Stimulated activated naive CD8-positive, alpha-beta T cell treated with anti-CD3 and anti-CD28 coated beads, Interleukin-15, Interleukin-2, amounts not matched to agents 100 ng/mL and 50 ng/mL, for 24 hours (primary cell): ENCODE measurements at regions not wholly inside any gene's neighbourhood (a gene's known extent, or its start where the extent isn't known, plus 50 kb on each side); places are given as distances from the start of the nearest gene placed in this dataset.

Source experiments
- H3K27ac Mint-ChIP-seq: one replicate; pipeline ENCODE4 v1.8.0; 2021; ENCODE audit warnings: mild to moderate bottlenecking, mixed read lengths
- H3K27me3 Mint-ChIP-seq: one replicate; pipeline ENCODE4 v1.8.0; 2021; ENCODE audit warnings: mixed read lengths
- H3K36me3 Mint-ChIP-seq: one replicate; pipeline ENCODE4 v1.8.0; 2021; ENCODE audit warnings: low read depth, mixed read lengths
- H3K4me1 Mint-ChIP-seq: one replicate; pipeline ENCODE4 v1.8.0; 2021; ENCODE audit warnings: low read depth, mixed read lengths
- H3K4me3 Mint-ChIP-seq: one replicate; pipeline ENCODE4 v1.8.0; 2021; ENCODE audit warnings: mild to moderate bottlenecking, mixed read lengths
- H3K9me3 Mint-ChIP-seq: one replicate; pipeline ENCODE4 v1.8.0; 2021; ENCODE audit warnings: mixed read lengths

DNA sequence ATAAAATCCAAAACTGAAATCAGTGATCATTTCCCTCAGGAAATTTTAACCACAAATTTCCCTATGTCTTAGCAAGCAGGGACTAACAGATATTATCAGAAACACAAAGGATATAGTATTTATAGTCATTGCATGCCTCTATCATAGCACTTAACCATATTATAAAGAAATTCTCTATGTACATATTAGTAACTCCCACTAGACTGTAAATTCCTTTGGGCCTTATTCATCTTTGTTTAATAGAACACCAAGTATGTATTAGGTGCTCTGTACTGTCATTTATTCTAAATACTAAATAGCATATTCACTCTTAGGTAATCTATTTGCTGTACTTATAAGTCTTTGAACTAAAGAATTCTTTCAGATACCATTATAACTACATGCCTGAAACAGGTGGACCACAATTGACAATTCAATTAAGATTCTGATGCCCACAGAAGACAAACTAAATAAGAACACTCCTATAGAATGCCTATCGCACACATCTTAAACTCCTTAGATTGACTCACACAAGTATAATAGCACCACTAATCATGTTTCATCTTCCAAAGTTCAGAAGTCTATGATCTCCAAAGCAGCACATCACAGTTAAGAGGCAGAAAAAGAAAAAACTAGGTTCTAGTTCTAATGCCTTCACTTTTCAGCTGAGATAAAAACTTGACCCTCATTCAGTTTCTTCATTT is 134.1 kb downstream of the FSCB start:
- Mint-ChIP-seq H3K27ac (no peak overlapping the region), H3K4me3 (no peak overlapping the region), H3K9me3 (peaks cover 24% of the 10 kb centered on the region), H3K27me3 (no peaks in the 10 kb centered on the region), H3K36me3 (no peaks in the 10 kb centered on the region), H3K4me1 (no peaks in the 10 kb centered on the region)

- no peak overlapping the region for H3K27ac Mint-ChIP-seq
- H3K4me1 Mint-ChIP-seq, result no peaks in the 10 kb centered on the region
- H3K36me3 Mint-ChIP-seq, result no peaks in the 10 kb centered on the region
- no peaks in the 10 kb centered on the region for H3K27me3 Mint-ChIP-seq
- H3K4me3 Mint-ChIP-seq, result no peak overlapping the region
- peaks cover 19% of the 10 kb centered on the region for H3K9me3 Mint-ChIP-seq
Observed at GRCh38 chr14:44372231-44372630, 134.9 kb downstream of the FSCB start.

DNA sequence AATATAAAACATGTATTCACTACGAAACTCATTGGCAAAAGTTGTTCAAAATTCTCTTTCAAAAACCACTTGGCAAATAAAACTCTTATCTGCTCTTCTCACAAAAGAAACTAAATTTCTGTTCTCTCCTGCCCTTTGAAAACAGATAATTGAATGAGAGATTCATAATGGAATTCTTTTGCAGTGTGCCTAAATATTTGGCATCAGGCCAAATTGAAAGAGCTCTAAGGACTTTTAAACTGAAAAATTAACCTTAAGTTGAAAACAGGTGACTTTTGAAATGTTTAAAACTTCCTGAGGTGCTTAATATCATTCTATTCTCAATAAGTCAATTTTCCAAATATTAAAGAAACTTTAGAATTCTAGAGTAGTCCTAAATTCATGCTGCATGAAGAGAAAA is 136.4 kb downstream of the FSCB start:
- no peak overlapping the region for H3K27ac Mint-ChIP-seq
- H3K4me3 Mint-ChIP-seq, result no peak overlapping the region
- peaks cover 10% of the 10 kb centered on the region for H3K9me3 Mint-ChIP-seq
- H3K4me1 Mint-ChIP-seq, result no peaks in the 10 kb centered on the region
- no peaks in the 10 kb centered on the region for H3K27me3 Mint-ChIP-seq
- no peaks in the 10 kb centered on the region for H3K36me3 Mint-ChIP-seq

GRCh38 chr14:44369401-44370123 is 137.5 kb downstream of the FSCB start:
- Mint-ChIP-seq H3K4me1 (no peaks in the 10 kb centered on the region), H3K27ac (no peak overlapping the region), H3K36me3 (no peaks in the 10 kb centered on the region), H3K27me3 (no peaks in the 10 kb centered on the region), H3K4me3 (no peak overlapping the region), H3K9me3 (peaks cover 13% of the 10 kb centered on the region)

- Mint-ChIP-seq H3K27ac (no peak overlapping the region), H3K4me1 (no peaks in the 10 kb centered on the region), H3K27me3 (no peaks in the 10 kb centered on the region), H3K36me3 (no peaks in the 10 kb centered on the region), H3K9me3 (peaks cover 12% of the 10 kb centered on the region), H3K4me3 (no peak overlapping the region)
Observed at GRCh38 chr14:44361083-44361482, 146.0 kb downstream of the FSCB start.

GRCh38 chr14:44353805-44354204 is 153.3 kb downstream of the FSCB start:
- Mint-ChIP-seq H3K9me3 (peaks cover 8% of the 10 kb centered on the region), H3K27ac (no peak overlapping the region), H3K4me1 (no peaks in the 10 kb centered on the region), H3K4me3 (no peak overlapping the region), H3K36me3 (no peaks in the 10 kb centered on the region), H3K27me3 (no peaks in the 10 kb centered on the region)

DNA sequence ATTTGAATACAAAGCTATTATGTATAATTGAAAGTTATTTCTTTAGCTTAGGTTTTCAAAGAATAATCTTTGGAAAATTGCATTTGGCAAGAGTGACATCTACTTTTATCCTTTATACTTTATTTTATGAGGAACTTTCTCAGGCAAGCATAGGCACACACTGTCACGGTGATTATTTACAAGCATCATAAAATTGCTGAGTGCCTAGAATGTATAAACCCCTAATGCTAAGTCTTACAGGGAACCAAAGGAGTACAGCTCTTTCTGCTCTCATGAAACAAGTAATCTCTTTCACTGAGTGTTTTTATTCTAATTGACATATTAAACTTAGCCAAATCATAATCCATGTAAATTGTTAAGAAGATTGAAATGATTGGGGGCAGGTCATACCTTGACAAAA is 154.9 kb downstream of the FSCB start:
- Mint-ChIP-seq H3K27me3 (no peaks in the 10 kb centered on the region), H3K36me3 (no peaks in the 10 kb centered on the region), H3K27ac (no peak overlapping the region), H3K4me3 (no peak overlapping the region), H3K4me1 (no peaks in the 10 kb centered on the region), H3K9me3 (peaks cover 11% of the 10 kb centered on the region)

GRCh38 chr14:44347316-44347715 is 159.8 kb downstream of the FSCB start:
- H3K4me3 Mint-ChIP-seq, result no peak overlapping the region
- peaks cover 8% of the 10 kb centered on the region for H3K9me3 Mint-ChIP-seq
- H3K4me1 Mint-ChIP-seq, result no peaks in the 10 kb centered on the region
- no peaks in the 10 kb centered on the region for H3K36me3 Mint-ChIP-seq
- H3K27me3 Mint-ChIP-seq, result no peaks in the 10 kb centered on the region
- no peak overlapping the region for H3K27ac Mint-ChIP-seq

GRCh38 chr14:44341116-44341515 is 166.0 kb downstream of the FSCB start:
- Mint-ChIP-seq H3K4me1 (no peaks in the 10 kb centered on the region), H3K4me3 (no peak overlapping the region)

GRCh38 chr14:44339862-44340261 is 167.2 kb downstream of the FSCB start:
- H3K4me3 Mint-ChIP-seq, result no peak overlapping the region
- no peaks in the 10 kb centered on the region for H3K9me3 Mint-ChIP-seq
- no peaks in the 10 kb centered on the region for H3K4me1 Mint-ChIP-seq
- H3K36me3 Mint-ChIP-seq, result no peaks in the 10 kb centered on the region
- no peak overlapping the region for H3K27ac Mint-ChIP-seq
- no peaks in the 10 kb centered on the region for H3K27me3 Mint-ChIP-seq

More at GRCh38 chr14:44341116-44341515, 166.0 kb downstream of the FSCB start:
- Mint-ChIP-seq H3K9me3 (no peaks in the 10 kb centered on the region), H3K36me3 (no peaks in the 10 kb centered on the region), H3K27ac (no peak overlapping the region), H3K27me3 (no peaks in the 10 kb centered on the region)

DNA sequence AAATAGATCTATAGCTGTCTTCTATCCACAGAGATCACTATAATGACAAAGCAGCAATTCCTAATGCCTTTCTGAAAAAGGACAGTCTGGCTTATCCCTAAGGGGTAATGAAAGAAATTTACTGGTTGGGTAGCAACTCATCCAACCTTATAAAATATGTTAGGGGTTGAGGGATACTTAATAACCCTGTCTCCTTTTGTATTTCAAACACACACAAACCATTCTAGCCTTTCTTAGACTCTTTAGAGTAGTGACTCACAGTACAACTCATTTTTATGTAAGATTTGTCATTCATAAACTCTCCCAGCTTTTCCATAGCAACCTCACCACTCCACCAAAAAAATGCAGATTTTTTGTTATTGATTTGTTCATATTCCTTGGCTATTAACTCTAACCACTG is 167.9 kb downstream of the FSCB start:
- Mint-ChIP-seq H3K27ac (no peak overlapping the region), H3K4me1 (no peaks in the 10 kb centered on the region), H3K9me3 (no peaks in the 10 kb centered on the region), H3K27me3 (no peaks in the 10 kb centered on the region), H3K4me3 (no peak overlapping the region), H3K36me3 (no peaks in the 10 kb centered on the region)

GRCh38 chr14:44317441-44317746 is 189.7 kb downstream of the FSCB start:
- Mint-ChIP-seq H3K36me3 (no peaks in the 10 kb centered on the region), H3K4me3 (no peak overlapping the region), H3K9me3 (peaks cover 6% of the 10 kb centered on the region), H3K27ac (no peak overlapping the region), H3K27me3 (no peaks in the 10 kb centered on the region), H3K4me1 (no peaks in the 10 kb centered on the region)

- H3K9me3 Mint-ChIP-seq, result peaks cover 6% of the 10 kb centered on the region
- no peaks in the 10 kb centered on the region for H3K27me3 Mint-ChIP-seq
- no peaks in the 10 kb centered on the region for H3K36me3 Mint-ChIP-seq
- H3K4me3 Mint-ChIP-seq, result no peak overlapping the region
- H3K27ac Mint-ChIP-seq, result no peak overlapping the region
- no peaks in the 10 kb centered on the region for H3K4me1 Mint-ChIP-seq
Observed at GRCh38 chr14:44316647-44317440, 190.2 kb downstream of the FSCB start.

- H3K4me3 Mint-ChIP-seq, result no peak overlapping the region
- no peaks in the 10 kb centered on the region for H3K4me1 Mint-ChIP-seq
- no peaks in the 10 kb centered on the region for H3K27me3 Mint-ChIP-seq
- no peaks in the 10 kb centered on the region for H3K9me3 Mint-ChIP-seq
- H3K36me3 Mint-ChIP-seq, result no peaks in the 10 kb centered on the region
- no peak overlapping the region for H3K27ac Mint-ChIP-seq
Observed at GRCh38 chr14:44309331-44309730, 197.8 kb downstream of the FSCB start.

DNA sequence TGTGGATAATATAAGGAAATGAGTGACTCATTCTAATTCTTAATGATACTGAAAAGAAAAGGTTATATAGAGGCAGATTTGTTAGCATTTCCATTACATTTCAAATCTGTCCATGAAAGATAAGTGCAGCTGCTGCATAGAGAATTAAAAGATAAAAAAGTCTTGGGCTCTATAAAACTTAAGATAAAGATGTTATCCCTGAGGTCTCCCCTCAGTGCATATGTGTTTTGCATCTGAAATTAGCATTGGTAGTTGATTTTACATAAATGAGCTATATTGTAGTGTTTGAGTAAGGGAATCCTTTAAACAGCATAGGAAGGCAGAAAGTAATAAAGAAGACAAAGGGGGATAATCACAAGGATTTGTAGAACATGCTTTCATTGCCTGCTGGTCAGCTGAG is 206.2 kb downstream of the FSCB start:
- Mint-ChIP-seq H3K4me3 (no peak overlapping the region), H3K27ac (no peak overlapping the region), H3K9me3 (peaks cover 7% of the 10 kb centered on the region), H3K4me1 (no peaks in the 10 kb centered on the region), H3K36me3 (no peaks in the 10 kb centered on the region), H3K27me3 (no peaks in the 10 kb centered on the region)
